Fibroblast of the aortic adventitia (primary cell): ENCODE measurements at regions not wholly inside any gene's neighbourhood (a gene's known extent, or its start where the extent isn't known, plus 50 kb on each side); places are given as distances from the start of the nearest gene placed in this dataset.

Experiments used
- DNase-seq: peaks from one replicate; pipeline ENCODE4 v3.0.0-alpha.2; 2010; ENCODE audit warnings: low read depth
- H3K4me3 ChIP-seq: 2 replicates; pipeline ENCODE4 v1.5.1; 2011; ENCODE audit warnings: low read depth, mild to moderate bottlenecking, control low read depth, low read length, moderate library complexity
- TF ChIP-seq, protein P1 (sequence below): IDR thresholded peaks from 2 replicates; pipeline ENCODE4 v1.5.1; 2011; ENCODE audit warnings: mild to moderate bottlenecking, low read length, control low read depth, inconsistent platforms; ENCODE audit not compliant: insufficient read depth

- H3K4me3 ChIP-seq = no peak overlapping the region
- TF ChIP-seq, protein P1, sequence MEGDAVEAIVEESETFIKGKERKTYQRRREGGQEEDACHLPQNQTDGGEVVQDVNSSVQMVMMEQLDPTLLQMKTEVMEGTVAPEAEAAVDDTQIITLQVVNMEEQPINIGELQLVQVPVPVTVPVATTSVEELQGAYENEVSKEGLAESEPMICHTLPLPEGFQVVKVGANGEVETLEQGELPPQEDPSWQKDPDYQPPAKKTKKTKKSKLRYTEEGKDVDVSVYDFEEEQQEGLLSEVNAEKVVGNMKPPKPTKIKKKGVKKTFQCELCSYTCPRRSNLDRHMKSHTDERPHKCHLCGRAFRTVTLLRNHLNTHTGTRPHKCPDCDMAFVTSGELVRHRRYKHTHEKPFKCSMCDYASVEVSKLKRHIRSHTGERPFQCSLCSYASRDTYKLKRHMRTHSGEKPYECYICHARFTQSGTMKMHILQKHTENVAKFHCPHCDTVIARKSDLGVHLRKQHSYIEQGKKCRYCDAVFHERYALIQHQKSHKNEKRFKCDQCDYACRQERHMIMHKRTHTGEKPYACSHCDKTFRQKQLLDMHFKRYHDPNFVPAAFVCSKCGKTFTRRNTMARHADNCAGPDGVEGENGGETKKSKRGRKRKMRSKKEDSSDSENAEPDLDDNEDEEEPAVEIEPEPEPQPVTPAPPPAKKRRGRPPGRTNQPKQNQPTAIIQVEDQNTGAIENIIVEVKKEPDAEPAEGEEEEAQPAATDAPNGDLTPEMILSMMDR = no peak
- no peak for DNase-seq
Measured at GRCh38 chr6:156638581-156638980, 138.6 kb upstream of the ARID1B start.

DNA sequence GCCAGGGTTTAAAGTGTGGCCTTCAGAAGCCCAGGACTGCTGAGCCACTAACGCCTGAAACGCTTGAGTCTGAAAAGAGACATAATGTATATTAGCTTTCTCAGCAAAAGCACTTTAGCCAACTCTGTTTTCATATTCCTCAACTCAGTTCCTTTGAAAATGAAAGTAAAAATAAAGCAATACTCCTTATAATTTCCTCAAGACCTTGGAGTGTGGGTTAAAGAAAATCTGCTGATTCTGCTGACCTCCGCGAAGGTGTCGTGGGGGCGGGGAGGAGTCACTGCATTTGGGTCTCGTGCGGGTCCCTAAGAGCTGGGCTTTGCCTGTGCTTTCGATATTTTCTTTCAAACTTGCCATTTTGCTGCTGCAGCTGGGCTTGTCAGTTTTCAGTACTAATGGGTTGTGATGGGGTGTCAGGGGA, 142.2 kb upstream of the ARID1B start:
- H3K4me3 ChIP-seq = peak overlapping the region; percentile 58
- TF ChIP-seq, protein P1 = no peak
- DNase-seq = peak; percentile 24

GRCh38 chr6:156634048-156634447, 143.1 kb upstream of the ARID1B start:
- no peak overlapping the region for H3K4me3 ChIP-seq
- DNase-seq = no peak
- TF ChIP-seq, protein P1 = no peak

DNA sequence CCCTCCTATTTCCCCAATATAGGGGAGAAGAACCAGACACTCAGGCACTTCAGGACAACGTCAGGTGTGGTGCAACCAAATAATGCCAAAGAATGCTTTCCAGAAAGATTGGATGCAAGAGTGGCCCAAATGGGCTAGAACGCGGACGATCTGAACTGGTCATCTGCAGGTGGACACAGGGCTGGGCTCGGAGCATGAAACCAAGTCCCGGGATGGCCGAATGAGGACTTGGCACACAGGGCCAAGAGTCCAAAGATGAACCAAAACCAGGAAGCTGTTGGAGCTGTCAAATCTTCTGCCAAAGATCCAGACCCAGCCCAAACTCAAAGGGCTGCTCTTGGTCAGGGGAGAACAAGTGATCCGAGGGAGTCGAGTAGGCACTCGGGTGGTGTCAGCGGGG, 143.9 kb upstream of the ARID1B start:
- no peak for DNase-seq
- TF ChIP-seq, protein P1 = no peak
- no peak overlapping the region for H3K4me3 ChIP-seq

DNA sequence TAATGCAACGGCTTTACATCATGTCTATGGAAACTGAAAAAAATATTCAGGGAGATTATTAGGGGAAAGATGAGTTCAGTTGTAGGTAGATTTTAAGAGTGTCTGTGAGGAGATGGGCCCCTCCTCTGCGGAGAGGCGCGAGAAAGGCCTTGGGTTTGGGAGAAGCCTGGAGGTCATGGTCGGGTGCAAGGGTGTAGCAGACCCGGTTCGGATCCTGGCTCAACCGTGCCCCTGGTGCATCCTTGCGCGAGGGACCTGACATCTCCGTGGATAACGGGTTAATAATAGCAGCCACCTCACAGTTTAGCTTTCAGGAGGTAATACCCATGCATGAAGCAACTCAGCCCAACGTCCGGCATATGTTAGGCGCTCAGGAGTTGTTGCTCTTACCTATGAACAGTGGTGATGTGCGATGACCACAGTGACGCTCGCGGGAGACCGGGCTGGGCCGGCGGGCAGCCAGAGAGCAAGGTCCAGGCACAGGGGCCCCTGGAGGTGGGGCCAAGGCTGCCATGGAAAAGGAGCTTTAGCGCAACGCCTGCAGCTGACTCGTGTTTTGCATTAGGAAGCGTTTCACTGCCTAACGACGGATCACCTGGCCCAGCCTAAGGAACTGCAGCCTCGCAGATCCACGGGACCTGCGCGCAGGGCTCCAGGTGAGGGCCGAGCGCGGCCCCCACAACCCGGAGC, 146.4 kb upstream of the ARID1B start:
- no peak overlapping the region for H3K4me3 ChIP-seq
- TF ChIP-seq, protein P1 = no peak
- DNase-seq = no peak

- DNase-seq = no peak
- TF ChIP-seq, protein P1 = no peak
- H3K4me3 ChIP-seq = no peak overlapping the region
Measured at GRCh38 chr6:156628805-156629204, 148.4 kb upstream of the ARID1B start.

DNA sequence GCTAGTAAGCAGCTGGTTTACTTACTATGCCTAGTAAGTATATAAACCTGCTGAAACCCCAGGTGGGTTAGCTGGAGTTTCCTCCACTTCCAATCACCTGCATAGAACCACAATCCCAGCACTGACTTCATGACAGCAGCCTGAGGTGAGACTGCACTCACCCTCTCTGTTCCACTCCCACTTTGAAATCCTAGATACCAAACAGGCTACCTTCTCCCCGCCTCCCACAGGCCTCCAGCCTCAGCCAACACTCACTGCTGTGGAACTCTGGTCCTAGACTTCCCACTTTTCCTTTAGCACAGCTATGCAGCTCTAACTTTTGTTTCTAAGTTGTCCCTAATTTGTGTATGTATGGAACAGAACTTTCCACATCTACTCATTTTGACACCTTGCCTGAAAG, 149.7 kb upstream of the ARID1B start:
- no peak for DNase-seq
- TF ChIP-seq, protein P1 = no peak
- H3K4me3 ChIP-seq = no peak overlapping the region
